Thyroid gland (tissue), 4 donors: ENCODE measurements at regions not wholly inside any gene's neighbourhood (a gene's known extent, or its start where the extent isn't known, plus 50 kb on each side); places are given as distances from the start of the nearest gene placed in this dataset.

ENCODE experiments used
- CTCF ChIP-seq, 6 experiments: fragments of 200-600 bp in 3 of 6; fragments of 450-650 bp in 3 of 6; sonication (generic) in 3 of 6; IDR thresholded peaks; one replicate each; pipeline ENCODE4 v1.5.1; 2016 to 2019; ENCODE audit warnings: antibody characterized with exemption in 6 of 6, mild to moderate bottlenecking in 2 of 6, inconsistent platforms in 1 of 6, moderate library complexity in 1 of 6
- POLR2A ChIP-seq, 2 donors: fragments of 450-650 bp; IDR thresholded peaks; one replicate each; pipeline ENCODE4 v1.6.1; 2017; ENCODE audit warnings: antibody characterized with exemption in 2 of 2, mild to moderate bottlenecking in 2 of 2, moderate library complexity in 1 of 2

GRCh38 chr18:24999650-25000267, 352.2 kb downstream of the ZNF521 start:
- TF ChIP-seq CTCF (IDR thresholded peaks at IDR 0.05): no peak
- no peak for TF ChIP-seq POLR2A (IDR thresholded peaks at IDR 0.05)
